ENCODE measurements at regions not wholly inside any gene's neighbourhood (a gene's known extent, or its start where the extent isn't known, plus 50 kb on each side); places are given as distances from the start of the nearest gene placed in this dataset.
"Not testable (repeated sequence)": the region's sequence is repeated elsewhere in the genome, so short reads cannot be mapped to it uniquely, and the experiment has no call there.

GRCh38 chr3:153032891-153033290 is 129.1 kb upstream of the RAP2B start:
- DNase-seq: no peak

DNA sequence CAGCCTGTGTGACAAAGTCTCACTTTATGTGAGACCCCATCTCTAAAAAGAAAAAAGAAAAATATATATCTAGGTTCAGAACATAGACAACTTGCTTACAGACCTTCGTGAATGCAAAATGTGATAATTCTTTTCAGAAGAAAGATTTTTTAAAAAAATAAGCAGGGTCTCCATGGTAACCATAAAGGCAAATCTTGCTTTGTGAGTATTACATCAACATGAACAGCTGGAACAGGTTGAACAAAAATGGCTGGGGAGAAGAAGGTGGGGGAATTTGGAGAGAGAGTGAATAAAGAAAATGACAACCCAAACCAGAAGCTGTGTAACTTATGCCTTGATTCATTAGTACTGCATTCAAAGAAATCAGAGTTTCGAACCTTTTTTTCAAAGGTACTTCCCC is 125.2 kb upstream of the RAP2B start:
- DNase-seq: no peak

DNA sequence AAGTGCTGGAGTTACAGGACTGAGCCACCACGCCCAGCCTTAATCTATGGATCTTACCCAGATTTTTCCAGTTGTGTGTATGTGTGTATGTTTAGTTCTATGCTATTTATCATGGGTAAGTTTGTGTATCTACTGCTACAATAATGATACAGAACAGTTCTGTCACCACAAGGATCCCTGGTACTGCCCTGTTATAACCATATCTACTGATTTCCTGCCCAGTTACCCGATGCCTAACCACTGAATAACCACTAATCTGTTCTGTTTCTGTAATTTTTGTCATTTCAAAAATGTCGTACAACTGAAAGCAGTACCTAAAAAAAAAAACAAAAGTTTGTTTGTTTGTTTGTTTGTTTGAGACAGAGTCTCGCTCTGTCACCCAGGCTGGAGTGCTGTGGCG is 123.7 kb upstream of the RAP2B start:
- DNase-seq: no peak

- DNase-seq: no peak
Observed at GRCh38 chr3:153038779-153039178, 123.2 kb upstream of the RAP2B start.

GRCh38 chr3:153041181-153041580 is 120.8 kb upstream of the RAP2B start:
- DNase-seq: no peak

GRCh38 chr3:153042088-153042487 is 119.9 kb upstream of the RAP2B start:
- DNase-seq: no peak

DNA sequence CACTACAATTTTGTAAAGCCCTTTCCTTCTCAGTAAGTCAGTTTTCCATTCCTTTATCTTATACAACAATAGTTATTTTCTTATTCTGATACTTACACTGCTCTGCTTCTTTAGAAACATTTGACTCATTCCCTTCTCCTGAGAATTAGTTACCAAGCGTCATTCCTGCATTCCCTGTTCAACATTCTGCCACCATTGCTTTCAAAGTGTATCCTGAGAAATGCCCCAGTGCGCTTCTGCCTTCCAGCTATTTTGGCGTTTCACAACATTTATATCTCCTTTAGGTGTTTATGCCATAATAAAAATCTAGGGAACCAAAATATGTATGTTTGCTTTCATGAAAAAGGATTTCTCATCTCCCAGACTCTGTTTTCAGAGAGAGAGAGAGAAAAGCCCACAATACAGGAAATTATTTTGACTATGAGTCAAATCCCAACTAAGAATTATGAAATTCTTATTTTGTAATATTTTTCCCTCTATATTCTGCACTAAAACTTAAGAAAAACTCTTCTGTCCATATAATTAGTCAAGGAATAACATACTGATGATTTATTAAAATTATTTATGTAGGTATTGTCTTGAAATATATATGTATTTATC is 118.2 kb upstream of the RAP2B start:
- no peak for DNase-seq

- DNase-seq: no peak
Observed at GRCh38 chr3:153045150-153045549, 116.9 kb upstream of the RAP2B start.

DNA sequence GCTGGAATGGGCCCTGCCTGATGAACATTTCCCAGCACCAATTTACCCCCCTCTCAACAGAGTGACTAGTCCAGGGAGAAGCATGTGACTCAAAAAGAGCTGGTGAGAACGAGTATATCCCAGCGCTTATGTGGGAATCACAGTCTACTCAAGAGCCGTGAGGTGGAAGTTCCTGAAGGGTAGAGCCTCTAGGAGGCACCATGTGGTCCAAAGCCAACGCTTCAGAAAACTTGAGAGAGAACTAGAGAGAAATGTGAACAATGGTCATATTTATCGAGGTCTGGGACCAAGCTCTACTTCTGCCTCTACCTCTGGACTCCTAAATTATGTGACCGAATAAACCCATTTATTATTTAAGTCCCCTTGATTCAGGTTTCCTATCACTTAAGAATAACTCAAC is 111.0 kb upstream of the RAP2B start:
- no peak for DNase-seq

DNA sequence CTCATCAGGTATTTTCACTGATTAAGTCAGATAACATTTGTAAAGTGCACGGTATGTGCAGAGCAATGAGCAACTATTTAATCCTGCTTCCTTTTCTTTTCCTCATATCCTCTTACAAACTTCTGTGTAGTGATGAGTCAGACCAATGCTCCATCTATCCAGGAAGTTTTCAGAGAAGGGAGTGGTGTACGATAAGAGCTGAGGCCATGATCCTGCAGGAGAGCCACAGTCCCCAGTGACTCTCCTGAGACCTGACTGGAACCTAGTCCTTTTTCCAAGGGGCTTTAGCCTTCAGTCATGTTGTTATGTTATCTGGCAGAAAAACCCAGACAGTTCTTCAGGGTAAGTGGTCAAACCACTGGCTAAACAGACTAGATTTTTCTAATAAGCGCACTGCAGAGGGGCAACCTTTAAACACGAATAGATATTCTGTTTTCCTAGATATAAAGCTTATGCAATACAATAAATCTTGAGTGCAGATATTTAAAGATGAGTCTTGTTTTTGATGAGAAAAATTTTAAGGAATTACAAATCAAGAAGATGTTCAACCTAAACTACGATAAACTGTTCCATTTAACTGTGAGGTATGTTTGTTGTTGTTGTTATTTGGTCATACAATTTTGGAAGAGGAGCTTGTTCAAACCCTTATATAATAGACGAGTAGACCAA is 110.5 kb upstream of the RAP2B start:
- no peak for DNase-seq

DNA sequence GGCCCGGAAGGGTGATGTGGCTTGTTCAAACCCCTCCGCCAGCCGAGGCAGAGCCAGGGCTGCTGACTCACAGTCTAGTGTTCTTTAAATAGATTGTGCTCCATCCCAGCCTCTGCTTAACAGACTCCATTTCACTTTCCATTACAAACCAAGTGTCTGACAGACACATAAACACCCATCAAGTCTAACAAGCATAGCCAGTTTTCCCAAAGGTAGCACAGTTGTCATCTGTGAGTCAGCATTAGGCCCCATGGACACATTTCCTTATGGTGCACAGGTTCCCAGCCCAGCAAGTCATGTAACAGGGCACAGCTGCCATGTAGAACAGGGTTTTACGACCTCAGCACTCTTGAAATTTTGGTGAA is 109.9 kb upstream of the RAP2B start:
- no peak for DNase-seq

GRCh38 chr3:153055217-153055616 is 106.8 kb upstream of the RAP2B start:
- DNase-seq: no peak

- DNase-seq: no peak
Observed at GRCh38 chr3:153055779-153056178, 106.2 kb upstream of the RAP2B start.

DNA sequence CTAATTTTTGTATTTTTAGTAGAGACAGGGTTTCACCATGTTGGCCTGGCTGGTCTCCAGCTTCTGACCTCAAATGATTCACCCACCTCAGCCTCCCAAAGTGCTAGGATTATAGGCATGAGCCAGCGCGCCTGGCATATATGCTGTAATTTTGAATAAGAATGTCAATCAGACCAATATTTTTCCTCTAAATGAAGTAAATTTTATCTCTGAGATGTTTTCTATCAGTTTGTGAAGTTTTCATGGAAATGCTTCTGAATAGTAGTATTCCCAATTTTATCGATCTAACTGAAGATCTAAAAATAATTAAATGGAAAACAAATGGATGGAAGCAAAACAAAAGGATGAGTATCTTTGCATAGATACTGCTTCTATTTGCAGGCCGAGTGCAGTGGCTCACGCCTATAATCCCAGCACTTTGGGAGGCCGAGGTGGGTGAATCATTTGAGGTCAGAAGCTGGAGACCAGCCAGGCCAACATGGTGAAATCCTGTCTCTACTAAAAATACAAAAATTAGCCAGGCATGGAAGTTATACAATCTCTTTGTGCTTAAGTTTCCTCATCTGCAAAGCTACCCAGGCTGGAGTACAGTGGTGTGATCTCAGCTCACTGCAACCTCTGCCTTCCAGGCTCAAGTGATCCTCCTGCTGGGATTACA is 103.9 kb upstream of the RAP2B start:
- not testable (repeated sequence) for DNase-seq

GRCh38 chr3:153060346-153060745 is 101.7 kb upstream of the RAP2B start:
- no peak for DNase-seq

- DNase-seq: no peak
Observed at GRCh38 chr3:153061938-153062528, 100.0 kb upstream of the RAP2B start.

DNA sequence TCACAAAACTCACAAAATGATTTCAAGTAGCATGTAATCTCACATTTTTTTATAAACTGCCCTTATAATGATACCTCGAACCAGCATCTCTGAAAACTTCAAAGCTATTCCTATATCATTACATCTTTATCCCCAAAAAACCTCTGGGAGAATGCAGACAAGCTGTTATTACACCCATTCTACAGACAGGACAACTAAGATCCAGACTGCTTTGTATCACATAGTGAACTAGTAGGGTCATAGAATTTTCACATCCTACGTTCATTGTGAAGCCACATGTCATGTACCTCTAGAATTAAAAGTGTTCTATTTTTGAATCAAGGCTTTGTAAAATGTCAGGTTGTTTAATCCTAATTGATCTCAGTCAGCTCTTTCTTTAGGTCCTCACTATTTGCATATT is 98.7 kb upstream of the RAP2B start:
- DNase-seq: no peak

DNA sequence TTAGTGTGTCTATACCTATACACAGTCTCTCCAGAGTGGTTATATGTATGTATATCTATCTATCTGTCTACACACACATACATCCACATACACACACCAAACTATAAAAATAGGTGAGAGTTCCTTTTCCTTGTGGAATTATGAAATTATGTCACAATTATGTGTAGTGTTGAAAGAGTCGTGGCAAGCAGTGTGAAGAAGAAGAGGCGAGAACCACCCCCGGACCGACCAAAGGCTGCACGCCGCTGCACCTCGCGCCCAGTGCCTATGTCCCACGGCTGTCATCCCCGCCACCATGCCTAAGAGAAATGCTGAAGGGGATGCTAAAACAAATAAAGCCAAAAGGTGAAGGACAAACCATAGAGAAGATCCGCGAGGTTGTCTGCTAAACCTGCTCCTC is 95.0 kb upstream of the RAP2B start:
- no peak for DNase-seq

DNA sequence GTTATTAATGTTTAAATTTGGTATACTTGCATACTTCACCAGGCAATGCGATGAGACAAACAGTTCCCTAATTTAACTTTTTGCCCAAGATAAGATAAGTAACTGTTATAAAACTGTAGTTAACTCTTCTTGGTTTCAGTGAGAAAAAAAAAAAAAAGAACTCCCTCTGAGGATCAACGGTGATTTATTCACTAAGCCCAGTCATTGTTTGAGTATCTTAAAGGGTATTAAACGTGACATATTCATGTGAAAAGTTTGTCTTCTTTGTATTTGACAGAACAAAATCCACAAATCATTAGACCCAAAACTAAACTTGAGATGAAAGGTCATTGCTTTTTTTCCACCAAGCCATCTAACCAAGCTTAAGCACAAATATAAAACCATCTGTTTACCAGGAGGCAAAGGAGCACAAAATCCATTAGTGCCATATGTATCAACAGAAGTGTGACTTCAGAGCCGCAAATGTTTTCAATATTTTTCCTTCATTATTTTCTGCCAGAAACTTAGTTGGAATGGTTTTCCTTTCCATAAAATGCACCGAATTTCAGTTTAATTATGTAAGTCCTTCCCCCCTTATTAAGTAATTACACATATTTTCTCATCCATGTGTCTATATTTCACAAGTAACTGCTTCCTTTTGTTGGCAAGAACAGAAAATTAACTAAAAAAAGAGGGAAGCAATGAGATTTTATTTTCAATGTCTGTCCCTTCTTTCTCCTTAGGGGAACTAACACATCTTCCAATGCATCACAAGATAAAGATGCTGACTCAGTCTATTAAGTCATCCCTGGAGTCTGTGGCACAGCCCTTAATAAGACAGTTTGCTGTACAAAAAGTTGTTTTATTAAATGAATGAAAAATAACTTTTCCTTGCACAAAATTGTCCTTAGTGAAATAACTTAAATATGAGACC is 92.2 kb upstream of the RAP2B start:
- no peak for DNase-seq

DNA sequence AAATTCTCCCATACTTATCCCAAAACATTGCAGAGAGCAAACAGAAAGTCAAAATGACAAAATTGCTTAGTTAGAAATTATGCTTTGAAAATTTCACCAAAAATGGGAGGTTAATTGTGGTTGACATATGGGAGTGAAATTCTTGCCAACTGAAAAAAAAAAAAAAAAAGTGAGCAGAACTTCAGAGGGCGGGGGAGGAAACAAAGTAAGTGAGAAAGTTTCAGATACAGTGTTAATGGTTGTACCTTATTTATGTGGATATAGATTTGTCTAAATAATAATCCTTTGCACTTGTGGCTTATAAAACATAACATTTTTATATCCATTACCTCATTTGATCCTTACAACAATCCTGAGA is 91.5 kb upstream of the RAP2B start:
- DNase-seq: no peak

GRCh38 chr3:153072382-153072781 is 89.6 kb upstream of the RAP2B start:
- DNase-seq: no peak

DNA sequence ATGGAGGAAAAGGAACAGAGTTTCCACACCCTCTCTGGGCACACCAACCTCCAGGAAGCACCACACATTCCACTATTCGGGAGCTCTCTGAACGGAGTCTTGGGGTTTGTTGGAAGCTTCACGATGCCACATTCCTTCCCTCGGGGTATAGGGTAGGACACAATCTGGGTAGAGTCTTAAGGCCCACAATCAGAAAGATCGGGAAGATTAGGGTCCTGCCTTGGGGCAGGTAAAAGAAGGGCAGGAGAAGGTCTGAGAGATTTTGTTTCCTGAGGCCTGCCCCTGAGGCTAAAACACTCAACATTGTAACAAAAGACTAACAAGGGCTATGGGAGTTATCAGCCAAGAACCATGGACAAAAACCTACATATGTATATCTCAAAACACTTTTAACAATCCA is 89.2 kb upstream of the RAP2B start:
- DNase-seq: no peak

DNA sequence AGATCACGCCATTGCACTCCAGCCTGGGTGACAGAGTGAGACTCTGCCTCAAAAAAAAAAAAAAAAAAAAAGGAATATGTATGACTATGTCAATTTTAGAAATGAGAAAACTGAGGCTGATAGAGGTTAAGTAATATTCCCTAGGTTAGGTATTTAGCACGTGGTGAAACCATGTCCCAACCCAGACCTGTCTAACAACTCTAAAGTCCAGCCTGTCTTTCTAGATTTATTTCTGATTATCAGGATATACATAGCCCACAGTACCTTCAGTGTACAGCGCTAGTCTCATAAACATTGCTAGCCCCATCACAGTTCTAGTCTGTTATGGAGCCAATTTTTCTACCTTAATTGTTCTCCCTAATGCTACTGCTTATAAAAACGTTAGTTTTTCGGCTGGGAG is 88.4 kb upstream of the RAP2B start:
- no peak for DNase-seq

Measured in NCI-H2107 (cell line).